HG03575 (cell line): ENCODE measurements at regions not wholly inside any gene's neighbourhood (a gene's known extent, or its start where the extent isn't known, plus 50 kb on each side); places are given as distances from the start of the nearest gene placed in this dataset.
"Not testable (repeated sequence)": the region's sequence is repeated elsewhere in the genome, so short reads cannot be mapped to it uniquely, and the experiment has no call there.

Experiments
- ATAC-seq: cut with Tn5 transposase; IDR thresholded peaks from one replicate; pipeline ENCODE4 v1.9.1; 2021; ENCODE audit not compliant: unreplicated experiment, insufficient number of reproducible peaks, low FRiP score; ENCODE audit errors: extremely low read depth

GRCh38 chr6:21707524-21708319 lies 114.2 kb downstream of the SOX4 start:
- no peak for ATAC-seq

GRCh38 chr6:21708320-21708580 lies 114.7 kb downstream of the SOX4 start:
- no peak for ATAC-seq

GRCh38 chr6:21710216-21710615 lies 116.7 kb downstream of the SOX4 start:
- ATAC-seq: no peak

- ATAC-seq: no peak
These were observed 117.5 kb downstream of the SOX4 start for GRCh38 chr6:21710908-21711627.

GRCh38 chr6:21712213-21712612 lies 118.7 kb downstream of the SOX4 start:
- no peak for ATAC-seq

- ATAC-seq: no peak
These were observed 119.9 kb downstream of the SOX4 start for GRCh38 chr6:21713481-21713880.

GRCh38 chr6:21715180-21715579 lies 121.6 kb downstream of the SOX4 start:
- ATAC-seq: no peak

- ATAC-seq: no peak
These were observed 129.0 kb downstream of the SOX4 start for GRCh38 chr6:21722510-21722909.

- ATAC-seq: no peak
These were observed 133.1 kb downstream of the SOX4 start for GRCh38 chr6:21726676-21727075.

- ATAC-seq: no peak
These were observed 134.6 kb downstream of the SOX4 start for GRCh38 chr6:21728141-21728540.

- no peak for ATAC-seq
These were observed 135.9 kb downstream of the SOX4 start for GRCh38 chr6:21729431-21729830.

GRCh38 chr6:21730533-21730932 lies 137.0 kb downstream of the SOX4 start:
- ATAC-seq: no peak

GRCh38 chr6:21731411-21732031 lies 138.0 kb downstream of the SOX4 start:
- no peak for ATAC-seq

- ATAC-seq: not testable (repeated sequence)
These were observed 138.6 kb downstream of the SOX4 start for GRCh38 chr6:21732032-21732730.

- no peak for ATAC-seq
These were observed 139.2 kb downstream of the SOX4 start for GRCh38 chr6:21732731-21733130.

- no peak for ATAC-seq
These were observed 139.8 kb downstream of the SOX4 start for GRCh38 chr6:21733311-21733710.

- ATAC-seq: no peak
These were observed 140.7 kb downstream of the SOX4 start for GRCh38 chr6:21734204-21734603.

GRCh38 chr6:21738180-21739094 lies 144.9 kb downstream of the SOX4 start:
- ATAC-seq: no peak

- ATAC-seq: no peak
These were observed 145.7 kb downstream of the SOX4 start for GRCh38 chr6:21739241-21739640.
